PC-9 (cell line): ENCODE measurements at regions not wholly inside any gene's neighbourhood (a gene's known extent, or its start where the extent isn't known, plus 50 kb on each side); places are given as distances from the start of the nearest gene placed in this dataset.

Experiments
- CTCF ChIP-seq: fragments of 200-600 bp; sonication (generic); conservative IDR thresholded peaks from 2 replicates; pipeline ENCODE4 v1.6.1; 2017; ENCODE audit warnings: mixed run types, antibody characterized with exemption, mild to moderate bottlenecking, moderate library complexity
- EZH2 ChIP-seq: fragments of 200-600 bp; sonication (generic); IDR thresholded peaks from 2 replicates; pipeline ENCODE4 v1.8.0; 2017; ENCODE audit warnings: antibody characterized with exemption, low read depth

- no peak for TF ChIP-seq CTCF
- no peak for TF ChIP-seq EZH2
Measured at GRCh38 chr2:196330645-196331044, 159.3 kb upstream of the STK17B start.
